Thyroid gland (tissue), 4 donors: ENCODE measurements at regions not wholly inside any gene's neighbourhood (a gene's known extent, or its start where the extent isn't known, plus 50 kb on each side); places are given as distances from the start of the nearest gene placed in this dataset.

ENCODE experiments used
- POLR2A ChIP-seq, 2 donors: fragments of 450-650 bp; IDR thresholded peaks; one replicate each; pipeline ENCODE4 v1.6.1; 2017; ENCODE audit warnings: antibody characterized with exemption in 2 of 2, mild to moderate bottlenecking in 2 of 2, moderate library complexity in 1 of 2
- TF ChIP-seq, protein P1 (sequence below), 6 experiments: fragments of 200-600 bp in 3 of 6; fragments of 450-650 bp in 3 of 6; sonication (generic) in 3 of 6; IDR thresholded peaks; one replicate each; pipeline ENCODE4 v1.5.1; 2016 to 2019; ENCODE audit warnings: antibody characterized with exemption in 6 of 6, mild to moderate bottlenecking in 2 of 6, inconsistent platforms in 1 of 6, moderate library complexity in 1 of 6

DNA sequence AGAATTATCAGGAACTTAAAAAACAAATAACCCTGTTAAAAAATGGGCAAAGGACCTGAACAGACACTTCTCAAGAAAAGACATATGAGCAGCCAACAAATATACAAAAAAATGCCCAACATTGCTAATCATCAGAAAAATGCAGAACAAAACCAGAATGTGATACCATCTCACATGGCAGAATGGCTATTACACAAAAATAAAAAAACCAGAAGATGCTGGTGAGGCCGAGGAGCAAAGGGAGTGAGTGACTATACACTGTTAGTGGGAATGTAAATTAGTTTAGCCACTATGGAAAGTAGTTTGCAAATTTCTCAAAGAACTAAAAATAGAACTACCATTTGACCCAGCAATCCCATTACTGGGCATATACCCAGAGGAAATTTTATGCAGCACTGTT, 95.8 kb upstream of the DSEL start:
- TF ChIP-seq, protein P1, sequence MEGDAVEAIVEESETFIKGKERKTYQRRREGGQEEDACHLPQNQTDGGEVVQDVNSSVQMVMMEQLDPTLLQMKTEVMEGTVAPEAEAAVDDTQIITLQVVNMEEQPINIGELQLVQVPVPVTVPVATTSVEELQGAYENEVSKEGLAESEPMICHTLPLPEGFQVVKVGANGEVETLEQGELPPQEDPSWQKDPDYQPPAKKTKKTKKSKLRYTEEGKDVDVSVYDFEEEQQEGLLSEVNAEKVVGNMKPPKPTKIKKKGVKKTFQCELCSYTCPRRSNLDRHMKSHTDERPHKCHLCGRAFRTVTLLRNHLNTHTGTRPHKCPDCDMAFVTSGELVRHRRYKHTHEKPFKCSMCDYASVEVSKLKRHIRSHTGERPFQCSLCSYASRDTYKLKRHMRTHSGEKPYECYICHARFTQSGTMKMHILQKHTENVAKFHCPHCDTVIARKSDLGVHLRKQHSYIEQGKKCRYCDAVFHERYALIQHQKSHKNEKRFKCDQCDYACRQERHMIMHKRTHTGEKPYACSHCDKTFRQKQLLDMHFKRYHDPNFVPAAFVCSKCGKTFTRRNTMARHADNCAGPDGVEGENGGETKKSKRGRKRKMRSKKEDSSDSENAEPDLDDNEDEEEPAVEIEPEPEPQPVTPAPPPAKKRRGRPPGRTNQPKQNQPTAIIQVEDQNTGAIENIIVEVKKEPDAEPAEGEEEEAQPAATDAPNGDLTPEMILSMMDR (IDR thresholded peaks at IDR 0.05): no peak
- TF ChIP-seq POLR2A (IDR thresholded peaks at IDR 0.05): no peak
